ENCODE measurements at regions not wholly inside any gene's neighbourhood (a gene's known extent, or its start where the extent isn't known, plus 50 kb on each side); places are given as distances from the start of the nearest gene placed in this dataset.

- no peak for DNase-seq
- intact Hi-C loops (cut with DNase I), result no loop called here
- Histone ChIP-seq H3K9ac (ENCODE audit: low read depth in 2 of 2, low read length in 2 of 2) (no peak overlapping the region), H3K4me3 (no peak overlapping the region), H3K27ac (no peak overlapping the region), H3K4me1 (no peaks in the 10 kb centered on the region), H3K36me3 (no peaks in the 10 kb centered on the region), H3K27me3 (no peaks in the 10 kb centered on the region), H3K9me3 (no peaks in the 10 kb centered on the region)
- TF ChIP-seq, protein P1, sequence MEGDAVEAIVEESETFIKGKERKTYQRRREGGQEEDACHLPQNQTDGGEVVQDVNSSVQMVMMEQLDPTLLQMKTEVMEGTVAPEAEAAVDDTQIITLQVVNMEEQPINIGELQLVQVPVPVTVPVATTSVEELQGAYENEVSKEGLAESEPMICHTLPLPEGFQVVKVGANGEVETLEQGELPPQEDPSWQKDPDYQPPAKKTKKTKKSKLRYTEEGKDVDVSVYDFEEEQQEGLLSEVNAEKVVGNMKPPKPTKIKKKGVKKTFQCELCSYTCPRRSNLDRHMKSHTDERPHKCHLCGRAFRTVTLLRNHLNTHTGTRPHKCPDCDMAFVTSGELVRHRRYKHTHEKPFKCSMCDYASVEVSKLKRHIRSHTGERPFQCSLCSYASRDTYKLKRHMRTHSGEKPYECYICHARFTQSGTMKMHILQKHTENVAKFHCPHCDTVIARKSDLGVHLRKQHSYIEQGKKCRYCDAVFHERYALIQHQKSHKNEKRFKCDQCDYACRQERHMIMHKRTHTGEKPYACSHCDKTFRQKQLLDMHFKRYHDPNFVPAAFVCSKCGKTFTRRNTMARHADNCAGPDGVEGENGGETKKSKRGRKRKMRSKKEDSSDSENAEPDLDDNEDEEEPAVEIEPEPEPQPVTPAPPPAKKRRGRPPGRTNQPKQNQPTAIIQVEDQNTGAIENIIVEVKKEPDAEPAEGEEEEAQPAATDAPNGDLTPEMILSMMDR (IDR thresholded peaks at IDR 0.05), result no peak
Observed at GRCh38 chr3:135760581-135760980, 204.9 kb upstream of the PPP2R3A start.

DNA sequence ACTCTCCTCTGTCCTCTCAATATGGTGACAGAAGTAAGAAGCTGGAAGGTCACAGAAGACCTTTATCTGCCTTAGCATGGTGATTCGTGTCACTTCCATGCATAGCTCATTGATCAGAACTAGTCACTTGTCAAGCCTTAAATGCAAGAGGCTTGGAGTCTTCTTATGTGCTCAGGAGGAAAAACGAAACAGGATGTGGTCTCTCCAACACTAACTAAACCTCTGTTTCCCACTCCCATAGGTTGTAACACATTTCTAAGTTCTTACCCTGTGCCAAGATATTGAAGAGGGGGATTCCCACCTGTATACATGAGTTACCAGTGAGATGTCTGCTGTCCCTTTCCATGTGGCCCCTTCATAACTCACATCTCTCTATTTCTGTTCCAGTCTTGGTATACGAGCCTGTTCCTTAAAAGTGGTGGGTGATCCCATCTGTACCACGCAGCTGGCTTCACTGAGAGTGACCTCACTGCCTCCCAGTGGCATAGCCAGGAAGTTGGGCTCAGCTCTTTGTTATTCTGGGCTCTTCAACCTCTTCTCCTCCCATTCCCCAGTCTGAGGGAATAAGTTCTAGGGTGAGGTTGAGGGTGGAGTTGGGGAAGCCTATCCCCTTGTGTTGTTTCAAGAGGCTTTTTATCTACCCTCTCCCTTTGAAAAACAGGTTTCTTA is 203.2 kb upstream of the PPP2R3A start:
- Histone ChIP-seq H3K27me3 (no peaks in the 10 kb centered on the region), H3K9ac (ENCODE audit: low read depth in 2 of 2, low read length in 2 of 2) (no peak overlapping the region), H3K9me3 (no peaks in the 10 kb centered on the region), H3K36me3 (no peaks in the 10 kb centered on the region), H3K4me1 (no peaks in the 10 kb centered on the region), H3K4me3 (no peak overlapping the region), H3K27ac (no peak overlapping the region)
- TF ChIP-seq, protein P1 (IDR thresholded peaks at IDR 0.05), result no peak
- DNase-seq, result no peak
- intact Hi-C loops (cut with DNase I), result no loop called here

DNA sequence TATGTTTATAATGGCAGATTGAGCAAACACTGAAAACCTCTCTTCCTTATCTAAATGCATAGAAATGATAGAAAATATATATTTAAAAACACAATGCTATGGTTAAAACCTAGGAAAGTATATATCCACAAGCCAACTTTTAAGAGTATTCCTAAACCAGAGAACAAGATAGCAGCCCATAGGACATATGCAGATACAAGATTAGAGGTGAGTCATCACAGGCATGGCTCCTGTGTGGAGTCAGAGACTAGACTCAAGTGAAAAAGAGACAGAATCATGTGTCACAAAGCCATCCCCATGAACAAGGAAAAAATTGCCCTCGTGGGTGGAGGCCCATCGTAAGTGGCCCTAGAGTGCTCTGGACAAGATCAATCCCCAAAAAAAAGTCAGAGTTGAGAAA is 199.4 kb upstream of the PPP2R3A start:
- no peak for DNase-seq
- H3K9me3 ChIP-seq, result no peaks in the 10 kb centered on the region
- intact Hi-C loops (cut with DNase I), result no loop called here

GRCh38 chr3:135771760-135772159 is 193.8 kb upstream of the PPP2R3A start:
- Histone ChIP-seq H3K36me3 (no peaks in the 10 kb centered on the region), H3K27ac (no peak overlapping the region), H3K9me3 (no peaks in the 10 kb centered on the region), H3K4me1 (no peaks in the 10 kb centered on the region), H3K9ac (ENCODE audit: low read depth in 2 of 2, low read length in 2 of 2) (no peak overlapping the region), H3K27me3 (no peaks in the 10 kb centered on the region), H3K4me3 (no peak overlapping the region)
- DNase-seq, result no peak
- intact Hi-C loops (cut with DNase I), result no loop called here
- TF ChIP-seq, protein P1 (IDR thresholded peaks at IDR 0.05), result no peak

More for the DNA sequence above, 199.4 kb upstream of the PPP2R3A start:
- H3K4me1 ChIP-seq, result no peaks in the 10 kb centered on the region
- H3K27ac ChIP-seq, result no peak overlapping the region
- H3K9ac ChIP-seq (ENCODE audit: low read depth in 2 of 2, low read length in 2 of 2), result no peak overlapping the region
- TF ChIP-seq, protein P1 (IDR thresholded peaks at IDR 0.05), result no peak
- H3K36me3 ChIP-seq, result no peaks in the 10 kb centered on the region
- no peaks in the 10 kb centered on the region for H3K27me3 ChIP-seq
- no peak overlapping the region for H3K4me3 ChIP-seq

DNA sequence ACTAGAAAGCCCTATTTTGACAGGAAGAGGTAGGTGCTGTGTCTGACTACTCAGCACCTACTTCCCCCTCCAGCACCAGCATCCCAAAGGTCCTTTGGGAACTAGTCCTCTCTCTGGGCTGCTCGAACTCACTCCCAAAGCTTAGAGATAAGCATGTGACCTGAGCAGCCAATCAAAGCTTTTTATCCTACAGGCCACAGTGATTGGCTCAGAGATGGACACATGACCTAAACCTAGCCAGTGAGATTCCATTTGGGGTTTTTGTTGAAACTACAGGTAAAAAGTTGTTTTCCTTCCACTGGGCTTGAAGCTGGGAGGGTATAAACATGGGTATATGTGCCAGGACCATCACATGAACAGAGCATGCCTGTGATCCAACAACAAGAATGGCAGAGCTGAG is 186.5 kb upstream of the PPP2R3A start:
- TF ChIP-seq, protein P1 (IDR thresholded peaks at IDR 0.05), result no peak
- no peaks in the 10 kb centered on the region for H3K4me1 ChIP-seq
- no peaks in the 10 kb centered on the region for H3K36me3 ChIP-seq
- H3K9ac ChIP-seq (ENCODE audit: low read depth in 2 of 2, low read length in 2 of 2), result no peak overlapping the region
- H3K27ac ChIP-seq, result no peak overlapping the region
- intact Hi-C loops (cut with DNase I), result no loop called here
- DNase-seq, result no peak
- no peaks in the 10 kb centered on the region for H3K27me3 ChIP-seq
- H3K4me3 ChIP-seq, result no peak overlapping the region
- no peaks in the 10 kb centered on the region for H3K9me3 ChIP-seq
